Mucosa of descending colon (tissue), 3 donors: ENCODE measurements at regions not wholly inside any gene's neighbourhood (a gene's known extent, or its start where the extent isn't known, plus 50 kb on each side); places are given as distances from the start of the nearest gene placed in this dataset.

ENCODE experiments used
- ATAC-seq: fragments of 200-7000 bp; cut with Tn5 transposase; one replicate; pipeline ENCODE4 v1.9.1; 2020; ENCODE audit warnings: mild to moderate bottlenecking, moderate library complexity
- DNase-seq, 3 donors: peaks; one replicate each; pipeline ENCODE4 v3.0.0-alpha.2; 2020
- H3K36me3 ChIP-seq: fragments of 200-600 bp; one replicate; pipeline ENCODE4 v1.8.0; 2021; ENCODE audit warnings: low read depth, mild to moderate bottlenecking
- H3K4me1 ChIP-seq: fragments of 200-600 bp; one replicate; pipeline ENCODE4 v1.8.0; 2021; ENCODE audit warnings: low read depth, mild to moderate bottlenecking
- H3K4me3 ChIP-seq: fragments of 200-600 bp; one replicate; pipeline ENCODE4 v1.8.0; 2021; ENCODE audit warnings: mild to moderate bottlenecking
- H3K9me3 ChIP-seq: fragments of 200-600 bp; one replicate; pipeline ENCODE4 v1.8.0; 2021; ENCODE audit warnings: mild to moderate bottlenecking
- intact Hi-C, 2 donors: fragments of 100-400 bp; cut with DNase I in 1 of 2; cut with micrococcal nuclease in 1 of 2; formaldehyde crosslinking; loops; one replicate each; pipeline versions ENCODE4 v1.11.0 to v1.11.1; 2022; cut with DNase I, micrococcal nuclease
- TF ChIP-seq, protein P1 (sequence below): fragments of 200-600 bp; IDR thresholded peaks from one replicate; pipeline ENCODE4 v1.8.0; 2022; ENCODE audit warnings: antibody characterized with exemption, mild to moderate bottlenecking
- donor health status: DM: no; HTN: no; CAD: no; lungs with moderate emphysema.
- donor health status: DM: no; HTN: no; CAD: no.
- donor health status: DM: no; HTN: yes; CAD: no.

DNA sequence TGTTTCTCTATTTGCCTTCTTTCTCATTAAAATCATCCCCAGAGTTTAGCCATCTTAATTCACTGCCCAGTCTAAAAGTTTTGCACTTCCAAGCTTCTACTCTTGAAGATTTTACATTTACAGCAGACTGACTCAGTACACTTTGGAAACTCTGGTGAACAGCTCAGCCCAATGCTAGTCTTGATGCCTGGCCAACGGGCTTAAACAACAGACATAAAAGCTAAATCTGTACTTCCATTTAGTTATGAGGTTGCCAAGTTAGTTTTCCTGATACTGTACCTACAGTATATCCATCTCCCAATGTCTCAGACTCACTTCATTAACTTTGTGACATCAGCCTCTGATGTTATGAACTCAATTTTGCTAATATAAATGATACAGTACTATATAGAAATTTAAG, 891.8 kb upstream of the SOX9 start:
- H3K9me3 ChIP-seq: no peaks in the 10 kb centered on the region
- no peak overlapping the region for H3K4me3 ChIP-seq
- H3K36me3 ChIP-seq: no peaks in the 10 kb centered on the region
- TF ChIP-seq, protein P1, sequence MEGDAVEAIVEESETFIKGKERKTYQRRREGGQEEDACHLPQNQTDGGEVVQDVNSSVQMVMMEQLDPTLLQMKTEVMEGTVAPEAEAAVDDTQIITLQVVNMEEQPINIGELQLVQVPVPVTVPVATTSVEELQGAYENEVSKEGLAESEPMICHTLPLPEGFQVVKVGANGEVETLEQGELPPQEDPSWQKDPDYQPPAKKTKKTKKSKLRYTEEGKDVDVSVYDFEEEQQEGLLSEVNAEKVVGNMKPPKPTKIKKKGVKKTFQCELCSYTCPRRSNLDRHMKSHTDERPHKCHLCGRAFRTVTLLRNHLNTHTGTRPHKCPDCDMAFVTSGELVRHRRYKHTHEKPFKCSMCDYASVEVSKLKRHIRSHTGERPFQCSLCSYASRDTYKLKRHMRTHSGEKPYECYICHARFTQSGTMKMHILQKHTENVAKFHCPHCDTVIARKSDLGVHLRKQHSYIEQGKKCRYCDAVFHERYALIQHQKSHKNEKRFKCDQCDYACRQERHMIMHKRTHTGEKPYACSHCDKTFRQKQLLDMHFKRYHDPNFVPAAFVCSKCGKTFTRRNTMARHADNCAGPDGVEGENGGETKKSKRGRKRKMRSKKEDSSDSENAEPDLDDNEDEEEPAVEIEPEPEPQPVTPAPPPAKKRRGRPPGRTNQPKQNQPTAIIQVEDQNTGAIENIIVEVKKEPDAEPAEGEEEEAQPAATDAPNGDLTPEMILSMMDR: no peak
- no peak for ATAC-seq
- H3K4me1 ChIP-seq: no peaks in the 10 kb centered on the region
- DNase-seq: peak in 1 of 3 donors; percentile 7
- intact Hi-C loops: no loop called here

DNA sequence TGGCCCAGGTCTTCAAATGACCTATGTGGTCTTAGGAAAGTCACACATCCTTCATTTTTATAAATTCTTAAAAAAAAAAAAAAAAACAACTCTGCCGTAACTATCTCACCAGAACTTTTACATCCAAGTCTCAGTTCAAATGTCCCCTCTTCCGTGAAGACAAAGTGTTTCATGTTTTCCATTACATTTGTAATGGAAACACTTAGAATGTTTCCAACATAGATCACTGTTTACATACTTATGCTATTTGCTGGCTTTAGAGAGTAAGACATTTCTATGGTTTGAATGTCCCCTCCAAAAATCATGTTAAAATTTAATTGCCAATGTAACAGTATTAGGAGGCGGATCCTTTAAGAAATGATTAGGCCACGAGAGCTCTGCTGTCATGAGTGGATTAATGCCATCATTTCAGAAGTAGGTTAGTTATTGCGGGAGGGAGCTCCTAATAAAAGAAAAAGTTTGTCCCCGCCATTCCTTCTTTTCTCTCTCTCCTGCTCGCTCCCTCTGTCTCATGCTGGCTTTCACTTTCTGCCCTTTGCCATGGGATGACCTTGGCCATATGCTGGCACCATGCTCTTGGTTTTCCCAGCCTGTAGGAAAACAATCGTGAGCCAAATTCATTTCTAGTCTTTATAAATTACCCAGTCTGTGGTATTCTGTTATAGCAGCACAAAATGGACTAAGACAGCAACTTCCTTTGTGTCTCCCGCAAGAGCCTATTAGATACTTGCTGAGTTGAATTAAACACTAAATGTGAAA, 887.8 kb upstream of the SOX9 start:
- ATAC-seq: no peak
- H3K9me3 ChIP-seq: no peaks in the 10 kb centered on the region
- TF ChIP-seq, protein P1: no peak
- no peaks in the 10 kb centered on the region for H3K4me1 ChIP-seq
- no peak overlapping the region for H3K4me3 ChIP-seq
- intact Hi-C loops: no loop called here
- no peak for DNase-seq
- no peaks in the 10 kb centered on the region for H3K36me3 ChIP-seq

DNA sequence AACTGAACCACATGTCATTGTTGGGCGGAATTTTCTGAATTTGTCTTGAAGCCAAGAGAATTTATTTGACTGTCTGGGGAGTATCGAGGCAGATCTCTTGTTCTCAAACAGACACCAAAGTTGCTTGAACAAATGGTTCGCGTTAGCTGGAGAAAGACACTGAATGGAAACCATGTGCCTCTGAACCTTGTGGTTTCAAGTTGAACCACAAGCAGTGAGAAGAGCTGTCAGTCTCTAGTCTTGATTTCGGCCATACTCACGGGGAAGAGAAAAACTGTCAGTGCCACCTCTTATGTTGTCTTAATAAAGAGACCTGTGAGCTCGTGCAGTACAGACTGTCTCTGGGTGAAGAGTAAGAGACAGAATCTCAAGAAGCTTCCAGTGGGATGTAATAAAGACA, 886.5 kb upstream of the SOX9 start:
- ATAC-seq (no peak), DNase-seq (no peak)
- intact Hi-C loops: no loop called here

DNA sequence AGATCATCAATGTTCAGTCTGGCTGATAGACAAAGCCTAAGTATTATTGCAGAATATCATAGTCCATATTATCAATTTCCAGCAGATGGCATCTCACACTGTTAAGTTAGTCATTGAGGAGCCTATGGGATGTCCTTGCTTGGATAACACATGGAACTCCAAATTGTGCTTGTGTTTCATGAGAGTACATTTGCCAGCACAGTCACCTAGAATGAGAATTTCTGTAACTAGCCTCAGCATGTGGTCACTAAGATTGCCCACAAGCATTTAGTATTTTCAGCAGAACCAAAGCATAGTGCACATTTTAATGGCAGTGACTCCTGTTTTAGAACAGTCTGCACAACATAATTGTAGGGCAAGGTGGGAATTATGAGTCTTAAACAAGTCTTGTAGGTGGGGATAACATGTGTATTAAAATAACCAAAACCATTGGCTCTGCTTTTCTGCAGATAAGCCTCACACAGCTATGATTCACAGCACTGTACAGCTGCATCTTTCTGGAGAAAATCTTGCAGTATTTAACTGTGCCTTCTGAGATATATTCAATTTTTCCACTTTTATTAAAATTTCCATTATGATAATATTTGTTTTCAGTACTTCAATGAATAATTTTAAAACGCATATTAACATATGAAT, 882.8 kb upstream of the SOX9 start:
- Histone ChIP-seq H3K4me3 (no peak overlapping the region), H3K36me3 (no peaks in the 10 kb centered on the region), H3K4me1 (no peaks in the 10 kb centered on the region), H3K9me3 (no peaks in the 10 kb centered on the region)
- TF ChIP-seq, protein P1: no peak
- ATAC-seq (no peak), DNase-seq (no peak)
- intact Hi-C loops: no loop called here

More for the DNA sequence above, 886.5 kb upstream of the SOX9 start:
- TF ChIP-seq, protein P1: no peak
- Histone ChIP-seq H3K36me3 (no peaks in the 10 kb centered on the region), H3K4me1 (no peaks in the 10 kb centered on the region), H3K4me3 (no peak overlapping the region), H3K9me3 (no peaks in the 10 kb centered on the region)

DNA sequence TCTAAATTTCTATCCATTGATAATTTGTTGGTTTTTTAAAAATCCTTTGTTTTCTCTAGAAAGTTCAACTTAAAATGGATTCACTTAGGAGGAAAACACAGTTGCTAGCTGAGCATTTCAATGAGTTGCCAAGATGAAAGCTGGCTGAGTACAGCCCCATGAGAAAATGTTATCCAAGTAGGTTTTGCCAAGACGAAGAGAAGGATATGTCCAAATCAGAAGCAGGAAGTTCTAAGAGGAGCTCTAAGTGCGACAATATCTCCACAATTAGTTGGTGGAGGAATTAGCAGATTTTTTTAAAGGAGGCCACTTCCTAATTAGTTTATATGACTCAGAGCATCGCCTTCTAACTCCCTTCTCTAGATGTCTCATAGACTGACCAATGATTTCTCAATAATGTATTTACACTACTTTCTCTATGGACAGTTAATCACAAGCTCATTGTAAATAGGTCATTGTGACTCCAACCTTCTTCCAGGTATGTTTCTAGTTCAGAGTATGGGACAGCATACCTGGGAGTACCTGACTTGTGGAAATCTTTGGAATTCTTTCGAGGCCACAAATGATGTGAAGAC, 873.3 kb upstream of the SOX9 start:
- Histone ChIP-seq H3K36me3 (no peaks in the 10 kb centered on the region), H3K9me3 (no peaks in the 10 kb centered on the region), H3K4me3 (no peak overlapping the region), H3K4me1 (no peaks in the 10 kb centered on the region)
- TF ChIP-seq, protein P1: no peak
- DNase-seq (no peak), ATAC-seq (no peak)
- intact Hi-C loops: no loop called here
